ENCODE measurements at regions not wholly inside any gene's neighbourhood (a gene's known extent, or its start where the extent isn't known, plus 50 kb on each side); places are given as distances from the start of the nearest gene placed in this dataset.

DNA sequence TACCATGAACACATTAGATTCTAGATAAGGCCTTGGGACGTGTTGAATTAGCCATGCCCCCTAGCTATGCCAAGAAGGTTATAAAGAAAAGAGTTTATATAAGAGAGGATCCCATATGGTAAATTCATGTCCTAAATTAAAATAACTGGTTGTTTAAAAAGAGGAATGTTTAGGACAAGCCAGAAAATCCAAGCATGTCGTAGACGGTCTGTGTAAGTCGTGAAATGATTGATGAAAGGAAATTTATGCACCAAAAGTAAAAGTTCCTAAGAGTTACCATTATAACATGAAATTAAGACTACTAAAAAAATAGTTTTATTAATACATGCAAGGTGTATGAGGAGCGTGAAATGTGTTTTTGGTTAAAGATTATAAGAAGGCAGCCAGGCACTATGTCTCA, 624.9 kb downstream of the ARL4A start (continued):
- TF ChIP-seq JUND (IDR thresholded peaks at IDR 0.05; ENCODE audit: low read depth, low read length) = no peak
- TF ChIP-seq IKZF1 (conservative IDR thresholded peaks at IDR 0.05) = no peak
- TF ChIP-seq, protein P1, sequence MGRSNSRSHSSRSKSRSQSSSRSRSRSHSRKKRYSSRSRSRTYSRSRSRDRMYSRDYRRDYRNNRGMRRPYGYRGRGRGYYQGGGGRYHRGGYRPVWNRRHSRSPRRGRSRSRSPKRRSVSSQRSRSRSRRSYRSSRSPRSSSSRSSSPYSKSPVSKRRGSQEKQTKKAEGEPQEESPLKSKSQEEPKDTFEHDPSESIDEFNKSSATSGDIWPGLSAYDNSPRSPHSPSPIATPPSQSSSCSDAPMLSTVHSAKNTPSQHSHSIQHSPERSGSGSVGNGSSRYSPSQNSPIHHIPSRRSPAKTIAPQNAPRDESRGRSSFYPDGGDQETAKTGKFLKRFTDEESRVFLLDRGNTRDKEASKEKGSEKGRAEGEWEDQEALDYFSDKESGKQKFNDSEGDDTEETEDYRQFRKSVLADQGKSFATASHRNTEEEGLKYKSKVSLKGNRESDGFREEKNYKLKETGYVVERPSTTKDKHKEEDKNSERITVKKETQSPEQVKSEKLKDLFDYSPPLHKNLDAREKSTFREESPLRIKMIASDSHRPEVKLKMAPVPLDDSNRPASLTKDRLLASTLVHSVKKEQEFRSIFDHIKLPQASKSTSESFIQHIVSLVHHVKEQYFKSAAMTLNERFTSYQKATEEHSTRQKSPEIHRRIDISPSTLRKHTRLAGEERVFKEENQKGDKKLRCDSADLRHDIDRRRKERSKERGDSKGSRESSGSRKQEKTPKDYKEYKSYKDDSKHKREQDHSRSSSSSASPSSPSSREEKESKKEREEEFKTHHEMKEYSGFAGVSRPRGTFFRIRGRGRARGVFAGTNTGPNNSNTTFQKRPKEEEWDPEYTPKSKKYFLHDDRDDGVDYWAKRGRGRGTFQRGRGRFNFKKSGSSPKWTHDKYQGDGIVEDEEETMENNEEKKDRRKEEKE (IDR thresholded peaks at IDR 0.05) = no peak
- TF ChIP-seq POLR2AphosphoS5 (IDR thresholded peaks at IDR 0.05; ENCODE audit: low read length) = no peak

DNA sequence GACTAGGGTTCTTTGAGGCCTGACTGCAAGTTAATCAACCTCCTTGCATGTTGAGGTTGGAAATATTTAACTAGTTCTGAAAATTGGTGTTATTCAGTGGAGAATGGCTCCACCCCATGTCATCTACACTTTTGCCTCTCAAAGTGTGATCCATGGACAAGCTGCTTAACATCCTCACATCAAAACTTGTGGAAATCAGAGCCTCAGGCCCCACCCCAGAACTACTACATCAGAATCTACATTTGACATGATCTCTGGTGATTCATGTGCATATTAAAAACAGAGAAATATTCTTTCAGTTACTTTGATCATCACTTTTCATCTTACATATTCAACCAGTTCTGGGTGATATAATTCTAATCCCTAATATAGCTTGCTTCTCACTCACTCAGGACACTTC, 632.9 kb downstream of the ARL4A start:
- BruUV-seq (replicated peaks) = no TSS peak
- intact Hi-C loops (cut with micrococcal nuclease; ENCODE audit: unreplicated experiment) = no loop called here
- no peak overlapping the region for H3K4me2 ChIP-seq (ENCODE audit: control insufficient read depth, insufficient read depth)
- H2AFZ ChIP-seq (ENCODE audit: control insufficient read depth, low read depth, low read length) = no peak overlapping the region
- no peaks in the 10 kb centered on the region for H4K20me1 ChIP-seq (ENCODE audit: control insufficient read depth, insufficient read depth)
- DNase-seq (ENCODE audit: low read depth, low spot score) = no peak
- ChIA-PET RAD21 (ENCODE audit: unreplicated experiment) (no interaction called here), CTCF (no interaction called here), POLR2A (no interaction called here), SMC1A (ENCODE audit: uncharacterized antibody, unreplicated experiment) (no interaction called here)
- no peaks in the 10 kb centered on the region for H3K27me3 ChIP-seq (replicated peaks in 1 of 2; ENCODE audit: control insufficient read depth in 2 of 2, insufficient read depth in 2 of 2, low read length in 1 of 2)
- in situ Hi-C loops (cut with MboI) = no loop called here
- H3K27ac ChIP-seq (ENCODE audit: control insufficient read depth, insufficient read depth) = no peak overlapping the region
- no peak overlapping the region for H3K9ac ChIP-seq (ENCODE audit: control insufficient read depth, insufficient read depth, low read length)
- no peaks in the 10 kb centered on the region for H3K4me1 ChIP-seq (ENCODE audit: control insufficient read depth, insufficient read depth, low read length)
- no peaks in the 10 kb centered on the region for H3K36me3 ChIP-seq (ENCODE audit: control insufficient read depth in 2 of 2, insufficient read depth in 2 of 2, low read length in 1 of 2)
- no peak for ATAC-seq
- H3K9me3 ChIP-seq (replicated peaks; ENCODE audit: control insufficient read depth, insufficient read depth, low read length) = no peaks in the 10 kb centered on the region
- no peak for FAIRE-seq
- H3K79me2 ChIP-seq (ENCODE audit: control insufficient read depth, insufficient read depth, low read length) = no peaks in the 10 kb centered on the region
- no peak overlapping the region for H3K4me3 ChIP-seq
- TF ChIP-seq, protein P2, sequence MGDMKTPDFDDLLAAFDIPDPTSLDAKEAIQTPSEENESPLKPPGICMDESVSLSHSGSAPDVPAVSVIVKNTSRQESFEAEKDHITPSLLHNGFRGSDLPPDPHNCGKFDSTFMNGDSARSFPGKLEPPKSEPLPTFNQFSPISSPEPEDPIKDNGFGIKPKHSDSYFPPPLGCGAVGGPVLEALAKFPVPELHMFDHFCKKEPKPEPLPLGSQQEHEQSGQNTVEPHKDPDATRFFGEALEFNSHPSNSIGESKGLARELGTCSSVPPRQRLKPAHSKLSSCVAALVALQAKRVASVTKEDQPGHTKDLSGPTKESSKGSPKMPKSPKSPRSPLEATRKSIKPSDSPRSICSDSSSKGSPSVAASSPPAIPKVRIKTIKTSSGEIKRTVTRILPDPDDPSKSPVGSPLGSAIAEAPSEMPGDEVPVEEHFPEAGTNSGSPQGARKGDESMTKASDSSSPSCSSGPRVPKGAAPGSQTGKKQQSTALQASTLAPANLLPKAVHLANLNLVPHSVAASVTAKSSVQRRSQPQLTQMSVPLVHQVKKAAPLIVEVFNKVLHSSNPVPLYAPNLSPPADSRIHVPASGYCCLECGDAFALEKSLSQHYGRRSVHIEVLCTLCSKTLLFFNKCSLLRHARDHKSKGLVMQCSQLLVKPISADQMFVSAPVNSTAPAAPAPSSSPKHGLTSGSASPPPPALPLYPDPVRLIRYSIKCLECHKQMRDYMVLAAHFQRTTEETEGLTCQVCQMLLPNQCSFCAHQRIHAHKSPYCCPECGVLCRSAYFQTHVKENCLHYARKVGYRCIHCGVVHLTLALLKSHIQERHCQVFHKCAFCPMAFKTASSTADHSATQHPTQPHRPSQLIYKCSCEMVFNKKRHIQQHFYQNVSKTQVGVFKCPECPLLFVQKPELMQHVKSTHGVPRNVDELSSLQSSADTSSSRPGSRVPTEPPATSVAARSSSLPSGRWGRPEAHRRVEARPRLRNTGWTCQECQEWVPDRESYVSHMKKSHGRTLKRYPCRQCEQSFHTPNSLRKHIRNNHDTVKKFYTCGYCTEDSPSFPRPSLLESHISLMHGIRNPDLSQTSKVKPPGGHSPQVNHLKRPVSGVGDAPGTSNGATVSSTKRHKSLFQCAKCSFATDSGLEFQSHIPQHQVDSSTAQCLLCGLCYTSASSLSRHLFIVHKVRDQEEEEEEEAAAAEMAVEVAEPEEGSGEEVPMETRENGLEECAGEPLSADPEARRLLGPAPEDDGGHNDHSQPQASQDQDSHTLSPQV (IDR thresholded peaks at IDR 0.05) = no peak
- TF ChIP-seq ESRRA (IDR thresholded peaks at IDR 0.05; ENCODE audit: low read length) = no peak
- TF ChIP-seq TCF3 (IDR thresholded peaks at IDR 0.05; ENCODE audit: borderline replicate concordance, insufficient read depth, low read depth, low read length) = no peak
- no peak for TF ChIP-seq NBN (IDR thresholded peaks at IDR 0.05)
- no peak for TF ChIP-seq CBX5 (IDR thresholded peaks at IDR 0.05; ENCODE audit: low read depth)
- TF ChIP-seq, protein P3, sequence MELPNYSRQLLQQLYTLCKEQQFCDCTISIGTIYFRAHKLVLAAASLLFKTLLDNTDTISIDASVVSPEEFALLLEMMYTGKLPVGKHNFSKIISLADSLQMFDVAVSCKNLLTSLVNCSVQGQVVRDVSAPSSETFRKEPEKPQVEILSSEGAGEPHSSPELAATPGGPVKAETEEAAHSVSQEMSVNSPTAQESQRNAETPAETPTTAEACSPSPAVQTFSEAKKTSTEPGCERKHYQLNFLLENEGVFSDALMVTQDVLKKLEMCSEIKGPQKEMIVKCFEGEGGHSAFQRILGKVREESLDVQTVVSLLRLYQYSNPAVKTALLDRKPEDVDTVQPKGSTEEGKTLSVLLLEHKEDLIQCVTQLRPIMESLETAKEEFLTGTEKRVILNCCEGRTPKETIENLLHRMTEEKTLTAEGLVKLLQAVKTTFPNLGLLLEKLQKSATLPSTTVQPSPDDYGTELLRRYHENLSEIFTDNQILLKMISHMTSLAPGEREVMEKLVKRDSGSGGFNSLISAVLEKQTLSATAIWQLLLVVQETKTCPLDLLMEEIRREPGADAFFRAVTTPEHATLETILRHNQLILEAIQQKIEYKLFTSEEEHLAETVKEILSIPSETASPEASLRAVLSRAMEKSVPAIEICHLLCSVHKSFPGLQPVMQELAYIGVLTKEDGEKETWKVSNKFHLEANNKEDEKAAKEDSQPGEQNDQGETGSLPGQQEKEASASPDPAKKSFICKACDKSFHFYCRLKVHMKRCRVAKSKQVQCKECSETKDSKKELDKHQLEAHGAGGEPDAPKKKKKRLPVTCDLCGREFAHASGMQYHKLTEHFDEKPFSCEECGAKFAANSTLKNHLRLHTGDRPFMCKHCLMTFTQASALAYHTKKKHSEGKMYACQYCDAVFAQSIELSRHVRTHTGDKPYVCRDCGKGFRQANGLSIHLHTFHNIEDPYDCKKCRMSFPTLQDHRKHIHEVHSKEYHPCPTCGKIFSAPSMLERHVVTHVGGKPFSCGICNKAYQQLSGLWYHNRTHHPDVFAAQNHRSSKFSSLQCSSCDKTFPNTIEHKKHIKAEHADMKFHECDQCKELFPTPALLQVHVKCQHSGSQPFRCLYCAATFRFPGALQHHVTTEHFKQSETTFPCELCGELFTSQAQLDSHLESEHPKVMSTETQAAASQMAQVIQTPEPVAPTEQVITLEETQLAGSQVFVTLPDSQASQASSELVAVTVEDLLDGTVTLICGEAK (IDR thresholded peaks at IDR 0.05; ENCODE audit: borderline replicate concordance) = no peak
- no peak for TF ChIP-seq MXI1 (IDR thresholded peaks at IDR 0.05; ENCODE audit: low read depth, low read length)
- TF ChIP-seq SP1 (IDR thresholded peaks at IDR 0.05; ENCODE audit: low read depth, low read length) = no peak
- TF ChIP-seq POU2F2 (IDR thresholded peaks at IDR 0.05; ENCODE audit: borderline replicate concordance, low read depth, low read length) = no peak
- no peak for TF ChIP-seq ZNF207 (IDR thresholded peaks at IDR 0.05; ENCODE audit: borderline replicate concordance)
- no peak for TF ChIP-seq NFXL1 (IDR thresholded peaks at IDR 0.05; ENCODE audit: borderline replicate concordance)

Data from GM12878 (cell line).